ENCODE measurements at regions not wholly inside any gene's neighbourhood (a gene's known extent, or its start where the extent isn't known, plus 50 kb on each side); places are given as distances from the start of the nearest gene placed in this dataset.

DNA sequence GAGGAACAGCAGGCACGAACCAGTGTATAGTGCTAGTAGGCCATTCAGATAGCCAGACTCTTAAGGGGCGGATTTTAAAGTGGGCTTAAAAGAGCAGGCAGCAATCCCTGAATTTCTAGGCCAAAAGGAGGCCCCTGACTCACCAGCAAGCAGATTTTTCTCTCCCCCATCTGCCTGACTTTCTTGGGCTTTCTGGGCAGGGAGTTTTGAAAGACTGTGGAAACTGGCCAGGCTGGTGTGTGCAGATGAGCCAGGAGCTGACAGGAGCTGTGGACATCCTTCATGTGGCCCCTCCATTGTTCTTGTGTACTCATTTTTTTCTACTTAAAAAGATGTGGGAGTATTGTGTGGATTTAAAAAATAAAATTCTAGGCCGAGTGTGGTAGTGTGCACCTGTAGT is 59.0 kb downstream of the GLI2 start:
- TF ChIP-seq POLR2AphosphoS5 (IDR thresholded peaks at IDR 0.05; ENCODE audit: low read depth, low read length) (no peak), SIN3A (IDR thresholded peaks at IDR 0.05; ENCODE audit: borderline replicate concordance, insufficient read depth, low read length) (no peak), TAF1 (IDR thresholded peaks at IDR 0.05; ENCODE audit: borderline replicate concordance, insufficient read depth, low read length) (no peak)
- TF ChIP-seq, protein P1, sequence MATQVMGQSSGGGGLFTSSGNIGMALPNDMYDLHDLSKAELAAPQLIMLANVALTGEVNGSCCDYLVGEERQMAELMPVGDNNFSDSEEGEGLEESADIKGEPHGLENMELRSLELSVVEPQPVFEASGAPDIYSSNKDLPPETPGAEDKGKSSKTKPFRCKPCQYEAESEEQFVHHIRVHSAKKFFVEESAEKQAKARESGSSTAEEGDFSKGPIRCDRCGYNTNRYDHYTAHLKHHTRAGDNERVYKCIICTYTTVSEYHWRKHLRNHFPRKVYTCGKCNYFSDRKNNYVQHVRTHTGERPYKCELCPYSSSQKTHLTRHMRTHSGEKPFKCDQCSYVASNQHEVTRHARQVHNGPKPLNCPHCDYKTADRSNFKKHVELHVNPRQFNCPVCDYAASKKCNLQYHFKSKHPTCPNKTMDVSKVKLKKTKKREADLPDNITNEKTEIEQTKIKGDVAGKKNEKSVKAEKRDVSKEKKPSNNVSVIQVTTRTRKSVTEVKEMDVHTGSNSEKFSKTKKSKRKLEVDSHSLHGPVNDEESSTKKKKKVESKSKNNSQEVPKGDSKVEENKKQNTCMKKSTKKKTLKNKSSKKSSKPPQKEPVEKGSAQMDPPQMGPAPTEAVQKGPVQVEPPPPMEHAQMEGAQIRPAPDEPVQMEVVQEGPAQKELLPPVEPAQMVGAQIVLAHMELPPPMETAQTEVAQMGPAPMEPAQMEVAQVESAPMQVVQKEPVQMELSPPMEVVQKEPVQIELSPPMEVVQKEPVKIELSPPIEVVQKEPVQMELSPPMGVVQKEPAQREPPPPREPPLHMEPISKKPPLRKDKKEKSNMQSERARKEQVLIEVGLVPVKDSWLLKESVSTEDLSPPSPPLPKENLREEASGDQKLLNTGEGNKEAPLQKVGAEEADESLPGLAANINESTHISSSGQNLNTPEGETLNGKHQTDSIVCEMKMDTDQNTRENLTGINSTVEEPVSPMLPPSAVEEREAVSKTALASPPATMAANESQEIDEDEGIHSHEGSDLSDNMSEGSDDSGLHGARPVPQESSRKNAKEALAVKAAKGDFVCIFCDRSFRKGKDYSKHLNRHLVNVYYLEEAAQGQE (IDR thresholded peaks at IDR 0.05; ENCODE audit: insufficient read depth in 1 of 2, low read depth in 2 of 2, low read length in 2 of 2): no peak
